Panc1 (cell line): ENCODE measurements at regions not wholly inside any gene's neighbourhood (a gene's known extent, or its start where the extent isn't known, plus 50 kb on each side); places are given as distances from the start of the nearest gene placed in this dataset.

Experiments used
- ATAC-seq: fragments of 200-7000 bp; cut with Tn5 transposase; 2 replicates; pipeline ENCODE4 v1.9.1; 2020; ENCODE audit warnings: mild to moderate bottlenecking, moderate library complexity
- BruUV-seq: library from RNA; stranded (reverse); fragments of 400-500 nt; replicated peaks from 2 replicates; lab custom pipeline; 2021; lab: Mats Ljungman, UMichigan
- CTCF ChIA-PET: fragments of 300-600 bp; sonication (Branson Sonifier 250); formaldehyde crosslinking; loops from one replicate; lab custom pipeline; 2022; ENCODE audit warnings: antibody characterized with exemption; lab: Charles Lee
- POLR2A ChIA-PET: fragments of 300-600 bp; sonication (Branson Sonifier 250); formaldehyde crosslinking; loops from one replicate; lab custom pipeline; 2022; ENCODE audit warnings: antibody characterized with exemption; lab: Charles Lee
- DNase-seq: peaks from one replicate; pipeline ENCODE4 v3.0.0-alpha.2; 2010; ENCODE audit warnings: low read depth, low spot score
- H3K27ac ChIP-seq: 2 replicates; pipeline ENCODE4 v1.5.1; 2011; ENCODE audit warnings: mild to moderate bottlenecking, low read length, inconsistent platforms
- H3K27me3 ChIP-seq: fragments of 200-500 bp; sonication (Bioruptor generic); 2 replicates; pipeline ENCODE4 v1.6.0; 2014; ENCODE audit warnings: low read length, inconsistent platforms; ENCODE audit not compliant: control insufficient read depth, insufficient read depth
- H3K36me3 ChIP-seq: fragments of 200-500 bp; sonication (Bioruptor generic); 2 replicates; pipeline ENCODE4 v1.5.1; 2014; ENCODE audit warnings: inconsistent platforms, mild to moderate bottlenecking, low read length, moderate library complexity; ENCODE audit not compliant: control insufficient read depth, insufficient read depth
- H3K4me1 ChIP-seq: 2 replicates; pipeline ENCODE4 v1.5.1; 2011; ENCODE audit warnings: inconsistent platforms, mild to moderate bottlenecking, low read length, moderate library complexity; ENCODE audit not compliant: control insufficient read depth, insufficient read depth
- H3K4me3 ChIP-seq, 2 experiments: 2 replicates each; pipeline ENCODE4 v1.5.1; 2011 to 2012; ENCODE audit warnings: low read depth in 2 of 2, low read length in 2 of 2, mild to moderate bottlenecking in 2 of 2, inconsistent platforms in 1 of 2, moderate library complexity in 1 of 2
- H3K9me3 ChIP-seq: fragments of 200-500 bp; sonication (Bioruptor generic); 2 replicates; pipeline ENCODE4 v1.5.1; 2014; ENCODE audit warnings: low read depth, mild to moderate bottlenecking, inconsistent platforms, low read length, moderate library complexity; ENCODE audit not compliant: control insufficient read depth, insufficient read depth
- POLR2AphosphoS5 ChIP-seq: IDR thresholded peaks from 2 replicates; pipeline ENCODE4 v1.6.1; 2012; ENCODE audit warnings: mild to moderate bottlenecking, low read depth, low read length, moderate library complexity
- SIN3A ChIP-seq: IDR thresholded peaks from 2 replicates; pipeline ENCODE4 v1.6.1; 2012; ENCODE audit warnings: low read depth, mild to moderate bottlenecking, low read length, moderate library complexity, borderline replicate concordance; ENCODE audit not compliant: insufficient read depth
- TCF7L2 ChIP-seq: IDR thresholded peaks from 2 replicates; pipeline ENCODE4 v1.6.1; 2011; ENCODE audit warnings: mild to moderate bottlenecking, low read depth, low read length, inconsistent platforms
- in situ Hi-C: cut with HindIII; loops from 2 replicates; pipeline ENCODE4 v1.10.0; 2016; ENCODE audit warnings: low sequenced_read_pairs, low pct_unique_long_range_greater_than_20kb
- intact Hi-C: fragments of 100-400 bp; cut with micrococcal nuclease; formaldehyde crosslinking; loops from one replicate; pipeline ENCODE4 v1.10.0; 2022; ENCODE audit not compliant: unreplicated experiment
- TF ChIP-seq, protein P1 (sequence below): fragments of 450-650 bp; IDR thresholded peaks from 2 replicates; pipeline ENCODE4 v1.5.1; 2017; ENCODE audit warnings: mild to moderate bottlenecking
- TF ChIP-seq, protein P2 (sequence below), 2 experiments: IDR thresholded peaks; 2 replicates each; pipeline ENCODE4 v1.6.1; 2011 to 2012; ENCODE audit warnings: low read depth in 2 of 2, control low read depth in 1 of 2, low read length in 1 of 2, mild to moderate bottlenecking in 1 of 2, moderate library complexity in 1 of 2; ENCODE audit not compliant: insufficient read depth in 1 of 2

DNA sequence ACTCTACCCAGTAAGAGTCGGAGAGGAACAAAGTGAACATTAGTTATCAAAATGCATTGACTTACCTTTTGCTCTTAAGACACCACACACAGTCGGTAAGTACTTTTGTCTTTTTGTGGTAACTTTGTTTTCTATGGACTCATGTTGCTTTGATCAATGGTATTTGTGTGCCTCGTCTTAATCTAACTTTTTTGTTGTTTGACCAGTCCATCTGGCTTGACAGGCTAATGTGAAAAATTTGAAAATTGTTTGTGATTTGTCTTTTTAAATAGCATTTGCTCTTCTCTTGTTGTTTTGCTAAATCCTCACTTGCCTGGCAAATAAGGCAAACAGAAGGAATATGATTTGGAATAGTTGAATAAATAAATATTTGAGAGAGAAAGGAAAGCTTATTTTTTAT, 71.4 kb upstream of the CHD1 start:
- BruUV-seq: no TSS peak
- CTCF ChIA-PET: no interaction called here

DNA sequence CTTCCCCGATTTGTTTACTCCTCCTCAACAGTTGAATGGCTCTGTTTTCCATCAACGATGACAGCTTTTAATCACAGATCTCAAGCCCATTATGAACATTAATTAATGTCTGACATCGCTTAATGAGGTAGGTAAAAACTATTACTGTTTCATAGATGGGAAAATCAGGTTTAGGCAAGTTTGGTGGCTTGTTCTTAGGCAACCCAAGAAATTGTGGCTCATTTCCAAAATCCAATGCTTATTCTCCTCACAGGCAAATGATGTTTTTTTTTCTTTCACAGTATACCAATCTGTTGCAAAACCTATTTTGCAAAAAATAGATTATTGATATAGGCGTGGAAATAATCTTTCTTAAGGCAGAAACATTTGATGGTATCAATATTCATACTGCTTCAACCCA, 70.8 kb upstream of the CHD1 start:
- Histone ChIP-seq H3K27me3 (no peaks in the 10 kb centered on the region), H3K4me1 (no peaks in the 10 kb centered on the region), H3K36me3 (no peaks in the 10 kb centered on the region), H3K4me3 (no peak overlapping the region), H3K9me3 (no peaks in the 10 kb centered on the region), H3K27ac (no peak overlapping the region)
- ATAC-seq: no peak
- in situ Hi-C loops: no loop called here
- intact Hi-C loops: no loop called here
- no peak for TF ChIP-seq TCF7L2
- no peak for TF ChIP-seq SIN3A
- TF ChIP-seq, protein P1, sequence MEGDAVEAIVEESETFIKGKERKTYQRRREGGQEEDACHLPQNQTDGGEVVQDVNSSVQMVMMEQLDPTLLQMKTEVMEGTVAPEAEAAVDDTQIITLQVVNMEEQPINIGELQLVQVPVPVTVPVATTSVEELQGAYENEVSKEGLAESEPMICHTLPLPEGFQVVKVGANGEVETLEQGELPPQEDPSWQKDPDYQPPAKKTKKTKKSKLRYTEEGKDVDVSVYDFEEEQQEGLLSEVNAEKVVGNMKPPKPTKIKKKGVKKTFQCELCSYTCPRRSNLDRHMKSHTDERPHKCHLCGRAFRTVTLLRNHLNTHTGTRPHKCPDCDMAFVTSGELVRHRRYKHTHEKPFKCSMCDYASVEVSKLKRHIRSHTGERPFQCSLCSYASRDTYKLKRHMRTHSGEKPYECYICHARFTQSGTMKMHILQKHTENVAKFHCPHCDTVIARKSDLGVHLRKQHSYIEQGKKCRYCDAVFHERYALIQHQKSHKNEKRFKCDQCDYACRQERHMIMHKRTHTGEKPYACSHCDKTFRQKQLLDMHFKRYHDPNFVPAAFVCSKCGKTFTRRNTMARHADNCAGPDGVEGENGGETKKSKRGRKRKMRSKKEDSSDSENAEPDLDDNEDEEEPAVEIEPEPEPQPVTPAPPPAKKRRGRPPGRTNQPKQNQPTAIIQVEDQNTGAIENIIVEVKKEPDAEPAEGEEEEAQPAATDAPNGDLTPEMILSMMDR: no peak
- no peak for TF ChIP-seq POLR2AphosphoS5
- TF ChIP-seq, protein P2, sequence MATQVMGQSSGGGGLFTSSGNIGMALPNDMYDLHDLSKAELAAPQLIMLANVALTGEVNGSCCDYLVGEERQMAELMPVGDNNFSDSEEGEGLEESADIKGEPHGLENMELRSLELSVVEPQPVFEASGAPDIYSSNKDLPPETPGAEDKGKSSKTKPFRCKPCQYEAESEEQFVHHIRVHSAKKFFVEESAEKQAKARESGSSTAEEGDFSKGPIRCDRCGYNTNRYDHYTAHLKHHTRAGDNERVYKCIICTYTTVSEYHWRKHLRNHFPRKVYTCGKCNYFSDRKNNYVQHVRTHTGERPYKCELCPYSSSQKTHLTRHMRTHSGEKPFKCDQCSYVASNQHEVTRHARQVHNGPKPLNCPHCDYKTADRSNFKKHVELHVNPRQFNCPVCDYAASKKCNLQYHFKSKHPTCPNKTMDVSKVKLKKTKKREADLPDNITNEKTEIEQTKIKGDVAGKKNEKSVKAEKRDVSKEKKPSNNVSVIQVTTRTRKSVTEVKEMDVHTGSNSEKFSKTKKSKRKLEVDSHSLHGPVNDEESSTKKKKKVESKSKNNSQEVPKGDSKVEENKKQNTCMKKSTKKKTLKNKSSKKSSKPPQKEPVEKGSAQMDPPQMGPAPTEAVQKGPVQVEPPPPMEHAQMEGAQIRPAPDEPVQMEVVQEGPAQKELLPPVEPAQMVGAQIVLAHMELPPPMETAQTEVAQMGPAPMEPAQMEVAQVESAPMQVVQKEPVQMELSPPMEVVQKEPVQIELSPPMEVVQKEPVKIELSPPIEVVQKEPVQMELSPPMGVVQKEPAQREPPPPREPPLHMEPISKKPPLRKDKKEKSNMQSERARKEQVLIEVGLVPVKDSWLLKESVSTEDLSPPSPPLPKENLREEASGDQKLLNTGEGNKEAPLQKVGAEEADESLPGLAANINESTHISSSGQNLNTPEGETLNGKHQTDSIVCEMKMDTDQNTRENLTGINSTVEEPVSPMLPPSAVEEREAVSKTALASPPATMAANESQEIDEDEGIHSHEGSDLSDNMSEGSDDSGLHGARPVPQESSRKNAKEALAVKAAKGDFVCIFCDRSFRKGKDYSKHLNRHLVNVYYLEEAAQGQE (IDR thresholded peaks at IDR 0.05; ENCODE audit: insufficient read depth in 1 of 2, low read depth in 2 of 2, low read length in 1 of 2): no peak
- CTCF ChIA-PET: no interaction called here
- DNase-seq: no peak
- BruUV-seq: no TSS peak
- POLR2A ChIA-PET: no interaction called here

More for the DNA sequence above, 71.4 kb upstream of the CHD1 start:
- intact Hi-C loops: no loop called here
- TF ChIP-seq POLR2AphosphoS5 (no peak), TCF7L2 (no peak), SIN3A (no peak)
- TF ChIP-seq, protein P2 (IDR thresholded peaks at IDR 0.05; ENCODE audit: insufficient read depth in 1 of 2, low read depth in 2 of 2, low read length in 1 of 2): no peak
- TF ChIP-seq, protein P1: no peak
- Histone ChIP-seq H3K36me3 (no peaks in the 10 kb centered on the region), H3K4me1 (no peaks in the 10 kb centered on the region), H3K27ac (no peak overlapping the region), H3K4me3 (no peak overlapping the region), H3K27me3 (no peaks in the 10 kb centered on the region), H3K9me3 (no peaks in the 10 kb centered on the region)
- DNase-seq (no peak), ATAC-seq (no peak)
- POLR2A ChIA-PET: no interaction called here
- in situ Hi-C loops: no loop called here
